ENCODE measurements at regions not wholly inside any gene's neighbourhood (a gene's known extent, or its start where the extent isn't known, plus 50 kb on each side); places are given as distances from the start of the nearest gene placed in this dataset.

- H3K4me3 ChIP-seq (ENCODE audit: low read depth, low read length): no peak overlapping the region
- TF ChIP-seq, protein P1, sequence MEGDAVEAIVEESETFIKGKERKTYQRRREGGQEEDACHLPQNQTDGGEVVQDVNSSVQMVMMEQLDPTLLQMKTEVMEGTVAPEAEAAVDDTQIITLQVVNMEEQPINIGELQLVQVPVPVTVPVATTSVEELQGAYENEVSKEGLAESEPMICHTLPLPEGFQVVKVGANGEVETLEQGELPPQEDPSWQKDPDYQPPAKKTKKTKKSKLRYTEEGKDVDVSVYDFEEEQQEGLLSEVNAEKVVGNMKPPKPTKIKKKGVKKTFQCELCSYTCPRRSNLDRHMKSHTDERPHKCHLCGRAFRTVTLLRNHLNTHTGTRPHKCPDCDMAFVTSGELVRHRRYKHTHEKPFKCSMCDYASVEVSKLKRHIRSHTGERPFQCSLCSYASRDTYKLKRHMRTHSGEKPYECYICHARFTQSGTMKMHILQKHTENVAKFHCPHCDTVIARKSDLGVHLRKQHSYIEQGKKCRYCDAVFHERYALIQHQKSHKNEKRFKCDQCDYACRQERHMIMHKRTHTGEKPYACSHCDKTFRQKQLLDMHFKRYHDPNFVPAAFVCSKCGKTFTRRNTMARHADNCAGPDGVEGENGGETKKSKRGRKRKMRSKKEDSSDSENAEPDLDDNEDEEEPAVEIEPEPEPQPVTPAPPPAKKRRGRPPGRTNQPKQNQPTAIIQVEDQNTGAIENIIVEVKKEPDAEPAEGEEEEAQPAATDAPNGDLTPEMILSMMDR (conservative IDR thresholded peaks at IDR 0.05; ENCODE audit: low read depth, low read length): no peak
Measured at GRCh38 chr19:28416245-28416644, 796.7 kb downstream of the UQCRFS1 start.

DNA sequence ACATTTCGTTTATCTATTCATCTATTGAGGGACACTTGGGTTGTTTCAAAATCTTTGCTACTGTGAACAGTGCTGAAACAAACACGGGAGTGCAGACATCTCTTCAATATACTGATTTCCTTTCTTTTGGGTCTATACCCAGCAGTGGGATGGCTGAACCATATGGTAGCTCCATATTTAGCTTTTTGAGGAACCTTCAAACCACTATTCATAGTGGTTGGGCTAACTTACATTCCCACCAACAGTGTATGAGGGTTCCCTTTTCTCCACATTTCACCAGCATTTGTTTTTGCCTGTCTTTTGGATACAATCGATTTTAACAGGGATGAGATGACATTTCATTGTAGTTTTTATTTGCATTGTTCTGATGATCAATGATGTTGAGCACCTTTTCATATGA is 798.2 kb downstream of the UQCRFS1 start:
- TF ChIP-seq, protein P1 (conservative IDR thresholded peaks at IDR 0.05; ENCODE audit: low read depth, low read length): no peak
- H3K4me3 ChIP-seq (ENCODE audit: low read depth, low read length): no peak overlapping the region
- no peak for DNase-seq (ENCODE audit: low read depth)

More at GRCh38 chr19:28416245-28416644, 796.7 kb downstream of the UQCRFS1 start:
- DNase-seq (ENCODE audit: low read depth): no peak

GRCh38 chr19:28409859-28410258 is 803.1 kb downstream of the UQCRFS1 start:
- TF ChIP-seq, protein P1 (conservative IDR thresholded peaks at IDR 0.05; ENCODE audit: low read depth, low read length): no peak
- DNase-seq (ENCODE audit: low read depth): no peak
- H3K4me3 ChIP-seq (ENCODE audit: low read depth, low read length): no peak overlapping the region

DNA sequence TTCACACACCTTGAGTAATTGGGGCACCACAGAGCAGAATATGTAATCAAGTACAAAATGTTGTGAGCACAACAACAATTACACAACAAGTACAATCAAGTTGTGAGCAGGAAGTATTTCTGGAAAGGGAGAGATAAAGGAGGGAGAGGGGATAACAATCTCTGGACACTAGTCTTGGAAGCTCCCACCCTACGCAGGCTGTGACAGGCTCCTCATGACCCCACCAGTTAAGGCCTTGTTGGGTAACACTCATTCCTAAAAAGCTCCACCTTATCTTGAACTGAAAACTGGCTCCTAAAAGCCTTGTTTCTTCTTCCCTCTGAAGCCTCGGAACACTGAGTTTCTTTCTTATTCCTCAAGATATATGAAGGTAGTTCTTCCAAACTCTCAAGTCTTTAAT is 806.0 kb downstream of the UQCRFS1 start:
- H3K4me3 ChIP-seq (ENCODE audit: low read depth, low read length): no peak overlapping the region
- TF ChIP-seq, protein P1 (conservative IDR thresholded peaks at IDR 0.05; ENCODE audit: low read depth, low read length): no peak
- no peak for DNase-seq (ENCODE audit: low read depth)

GRCh38 chr19:28405346-28405742 is 807.6 kb downstream of the UQCRFS1 start:
- no peak overlapping the region for H3K4me3 ChIP-seq (ENCODE audit: low read depth, low read length)
- DNase-seq (ENCODE audit: low read depth): no peak
- TF ChIP-seq, protein P1 (conservative IDR thresholded peaks at IDR 0.05; ENCODE audit: low read depth, low read length): no peak

DNA sequence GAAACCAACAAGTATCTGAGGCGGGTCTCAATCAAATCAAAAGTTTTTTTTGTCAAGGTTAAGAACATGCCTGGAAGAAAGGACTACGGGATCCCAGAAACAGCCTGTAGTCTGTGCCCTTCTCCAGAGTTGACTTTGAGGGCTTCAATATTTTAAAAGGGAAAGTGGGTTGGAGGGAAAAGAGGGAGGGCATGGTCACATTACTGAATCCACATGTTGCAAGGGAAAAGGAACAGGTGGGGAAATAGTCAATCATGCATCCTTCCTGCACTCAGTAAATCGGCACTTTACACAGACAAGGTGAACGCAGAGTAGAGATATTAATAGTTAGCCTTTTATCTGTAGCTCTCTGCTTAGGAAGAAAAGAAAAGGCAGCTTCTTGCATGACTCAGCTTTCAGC is 808.5 kb downstream of the UQCRFS1 start:
- TF ChIP-seq, protein P1 (conservative IDR thresholded peaks at IDR 0.05; ENCODE audit: low read depth, low read length): no peak
- no peak for DNase-seq (ENCODE audit: low read depth)

DNA sequence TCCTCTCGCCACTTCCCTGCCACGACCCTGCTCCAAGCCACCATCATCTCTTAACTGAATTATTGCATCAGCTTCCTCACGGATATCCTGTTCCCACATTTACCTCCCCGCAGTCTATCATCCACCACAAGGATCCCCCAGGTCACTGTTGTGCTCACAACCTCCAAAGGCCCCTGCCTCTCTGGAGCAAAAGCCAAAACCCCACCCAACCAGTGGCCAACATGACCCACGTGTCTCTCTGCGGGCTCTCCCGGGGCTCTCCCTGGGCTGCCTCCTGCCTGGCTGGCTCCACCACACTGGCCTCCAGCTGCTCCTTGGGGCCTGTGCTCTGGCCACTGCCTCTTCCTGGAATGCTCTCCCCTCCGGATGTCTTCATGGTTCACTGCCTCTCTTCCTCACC is 809.3 kb downstream of the UQCRFS1 start:
- TF ChIP-seq, protein P1 (conservative IDR thresholded peaks at IDR 0.05; ENCODE audit: low read depth, low read length): no peak
- H3K4me3 ChIP-seq (ENCODE audit: low read depth, low read length): no peak overlapping the region
- no peak for DNase-seq (ENCODE audit: low read depth)

More for the DNA sequence above, 808.5 kb downstream of the UQCRFS1 start:
- H3K4me3 ChIP-seq (ENCODE audit: low read depth, low read length): no peak overlapping the region

Measured in choroid plexus epithelial cell (primary cell).